Stomach (tissue), 8 donors: ENCODE measurements at regions not wholly inside any gene's neighbourhood (a gene's known extent, or its start where the extent isn't known, plus 50 kb on each side); places are given as distances from the start of the nearest gene placed in this dataset.

Source experiments
- DNase-seq, 2 donors: peaks; one replicate each; pipeline versions ENCODE4 v3.0.0 to v3.0.0-alpha.2; 2013 to 2019
- H3K27ac ChIP-seq, 5 donors: fragments of 200-600 bp in 4 of 5; sonication (generic) in 4 of 5; one replicate each; pipeline ENCODE4 v1.5.1; 2013 to 2019; ENCODE audit warnings: mild to moderate bottlenecking in 1 of 5, moderate library complexity in 1 of 5
- H3K27me3 ChIP-seq, 3 donors: fragments of 200-600 bp; sonication (generic); one replicate each; pipeline ENCODE4 v1.5.1; 2017 to 2019; ENCODE audit warnings: mixed run types in 1 of 3
- H3K36me3 ChIP-seq, 4 donors: fragments of 200-600 bp; sonication (generic); 1 replicate in 3 of 4; 2 replicates in 1 of 4; pipeline ENCODE4 v1.5.1; 2016 to 2019
- H3K4me1 ChIP-seq, 4 donors: fragments of 200-600 bp; sonication (generic); one replicate each; pipeline ENCODE4 v1.5.1; 2016 to 2019
- H3K4me3 ChIP-seq, 4 donors: fragments of 200-600 bp; sonication (generic) in 3 of 4; one replicate each; pipeline ENCODE4 v1.5.1; 2016 to 2019; ENCODE audit warnings: mild to moderate bottlenecking in 1 of 4
- H3K9me3 ChIP-seq, 4 donors: fragments of 200-600 bp; sonication (generic); one replicate each; pipeline ENCODE4 v1.5.1; 2016 to 2019
- CTCF ChIP-seq, 7 experiments: fragments of 450-650 bp in 4 of 7; fragments of 200-600 bp in 3 of 7; sonication (generic) in 3 of 7; IDR thresholded peaks; one replicate each; pipeline ENCODE4 v1.5.1; 2016 to 2019; ENCODE audit warnings: antibody characterized with exemption in 7 of 7, control low read depth in 2 of 7, mild to moderate bottlenecking in 1 of 7
- EP300 ChIP-seq: sonication (generic); formaldehyde crosslinking; IDR thresholded peaks from one replicate; pipeline ENCODE4 v1.6.1; 2017; ENCODE audit warnings: antibody characterized with exemption
- POLR2A ChIP-seq, 4 donors: fragments of 450-650 bp; IDR thresholded peaks; one replicate each; pipeline ENCODE4 v1.6.1; 2016; ENCODE audit warnings: antibody characterized with exemption in 4 of 4, control low read depth in 2 of 4, mild to moderate bottlenecking in 1 of 4, moderate library complexity in 1 of 4
- POLR2AphosphoS5 ChIP-seq, 3 donors: sonication (generic); formaldehyde crosslinking; IDR thresholded peaks; one replicate each; pipeline ENCODE4 v1.6.1; 2016; ENCODE audit warnings: antibody characterized with exemption in 3 of 3
- WGBS, 5 donors: extraction: QIAGEN DNeasy Blood & Tissue Kit in 3 of 5; methylation state at CpG; one replicate each; pipeline versions ENCODE4 v1.1.5 to v1.1.7; 2013 to 2018; 5-methylcytosine and 5-hydroxymethylcytosine counted together
- intact Hi-C: fragments of 100-400 bp; cut with DNase I; formaldehyde crosslinking; loops from one replicate; pipeline ENCODE4 v1.15.1; 2023; ENCODE audit warnings: low total_unique reads
- donor health status: healthy with polysubstance abuse.
- donor health status: Bipolar disorder and iron deficiency.
- donor health status: healthy.

GRCh38 chr9:115360122-115360521, 242.2 kb upstream of the TNC start:
- 88 to 97% (median 94%) methylated on average over 5 of the region's 5 CpGs for WGBS, 5 donors
- H3K27me3 ChIP-seq = no peaks in the 10 kb centered on the region
- no peaks in the 10 kb centered on the region for H3K4me1 ChIP-seq
- no peak overlapping the region for H3K27ac ChIP-seq
- intact Hi-C loops = no loop called here
- TF ChIP-seq POLR2A (IDR thresholded peaks at IDR 0.05) (no peak), POLR2AphosphoS5 (IDR thresholded peaks at IDR 0.05) (no peak), EP300 (no peak), CTCF (IDR thresholded peaks at IDR 0.05) (no peak)
- H3K4me3 ChIP-seq = no peak overlapping the region
- H3K36me3 ChIP-seq = no peaks in the 10 kb centered on the region
- DNase-seq = no peak
- no peaks in the 10 kb centered on the region for H3K9me3 ChIP-seq

GRCh38 chr9:115362101-115362500, 244.1 kb upstream of the TNC start:
- intact Hi-C loops = no loop called here
- Histone ChIP-seq H3K4me3 (no peak overlapping the region), H3K27ac (no peak overlapping the region), H3K4me1 (peaks cover 0 to 7% (median 2%) of the 10 kb centered on the region in 4 donors), H3K9me3 (no peaks in the 10 kb centered on the region), H3K27me3 (no peaks in the 10 kb centered on the region), H3K36me3 (no peaks in the 10 kb centered on the region)
- no peak for TF ChIP-seq POLR2A (IDR thresholded peaks at IDR 0.05)
- no peak for TF ChIP-seq CTCF (IDR thresholded peaks at IDR 0.05)
- no peak for TF ChIP-seq POLR2AphosphoS5 (IDR thresholded peaks at IDR 0.05)
- no peak for TF ChIP-seq EP300
- WGBS, 5 donors = 38 to 47% (median 41%) methylated on average over 2 of the region's 2 CpGs
- no peak for DNase-seq

GRCh38 chr9:115362640-115363039, 244.7 kb upstream of the TNC start:
- 76 to 86% (median 84%) methylated on average over 2 of the region's 2 CpGs for WGBS, 5 donors
- DNase-seq = no peak
- no peaks in the 10 kb centered on the region for H3K36me3 ChIP-seq
- peaks cover 0 to 12% (median 4%) of the 10 kb centered on the region in 4 donors for H3K4me1 ChIP-seq
- intact Hi-C loops = no loop called here
- no peak overlapping the region for H3K4me3 ChIP-seq
- no peak overlapping the region for H3K27ac ChIP-seq
- TF ChIP-seq POLR2A (IDR thresholded peaks at IDR 0.05) = no peak
- no peak for TF ChIP-seq POLR2AphosphoS5 (IDR thresholded peaks at IDR 0.05)
- TF ChIP-seq CTCF (IDR thresholded peaks at IDR 0.05) = no peak
- TF ChIP-seq EP300 = no peak
- H3K27me3 ChIP-seq = no peaks in the 10 kb centered on the region
- no peaks in the 10 kb centered on the region for H3K9me3 ChIP-seq

GRCh38 chr9:115364991-115365390, 247.0 kb upstream of the TNC start:
- no peaks in the 10 kb centered on the region for H3K9me3 ChIP-seq
- TF ChIP-seq CTCF (IDR thresholded peaks at IDR 0.05) (no peak), POLR2AphosphoS5 (IDR thresholded peaks at IDR 0.05) (no peak), EP300 (no peak), POLR2A (IDR thresholded peaks at IDR 0.05) (no peak)
- no peak overlapping the region for H3K4me3 ChIP-seq
- WGBS, 5 donors = 91 to 96% (median 94%) methylated on average over 4 of the region's 4 CpGs
- H3K27me3 ChIP-seq = no peaks in the 10 kb centered on the region
- H3K27ac ChIP-seq = no peak overlapping the region
- DNase-seq = no peak
- peaks cover 0 to 22% (median 4%) of the 10 kb centered on the region in 4 donors for H3K4me1 ChIP-seq
- intact Hi-C loops = no loop called here
- H3K36me3 ChIP-seq = no peaks in the 10 kb centered on the region
